ENCODE measurements at regions not wholly inside any gene's neighbourhood (a gene's known extent, or its start where the extent isn't known, plus 50 kb on each side); places are given as distances from the start of the nearest gene placed in this dataset.

DNA sequence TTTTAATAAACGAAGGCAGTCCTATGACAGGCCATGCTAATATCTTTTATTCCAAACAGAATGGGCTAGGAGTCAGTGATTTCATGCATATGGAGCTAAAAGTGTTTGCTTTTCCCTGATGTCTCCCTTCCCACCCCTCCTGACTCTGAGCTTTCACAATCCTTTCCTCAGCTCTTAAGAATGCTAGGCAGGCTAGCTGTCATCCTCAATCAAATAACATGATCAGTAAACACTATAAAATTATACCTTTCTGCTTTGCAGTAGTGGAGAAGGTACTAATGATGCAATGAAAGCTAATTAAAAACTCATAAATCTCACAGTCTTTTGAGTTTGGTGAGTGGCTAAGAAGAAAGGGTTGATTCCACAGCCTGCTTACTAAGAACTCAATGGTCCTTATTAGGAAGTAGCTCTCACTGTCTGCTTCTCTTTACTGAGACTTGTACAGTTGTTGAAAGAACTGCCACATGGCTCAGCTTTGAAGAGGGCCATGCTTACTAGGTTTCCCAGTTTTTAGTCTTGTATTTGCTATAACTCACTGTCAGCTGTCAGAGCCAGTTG lies 250.9 kb upstream of the JAG1 start:
- no peaks in the 10 kb centered on the region for H3K4me1 ChIP-seq (ENCODE audit: control insufficient read depth in 2 of 2, insufficient read depth in 2 of 2, low read length in 2 of 2)
- no peaks in the 10 kb centered on the region for H3K9me3 ChIP-seq (ENCODE audit: control insufficient read depth in 2 of 2, insufficient read depth in 1 of 2, low read length in 1 of 2)
- 83% methylated on average over 1 of the region's 1 CpG for WGBS
- DNase-seq (ENCODE audit: low read depth in 6 of 9, low spot score in 9 of 9): no peak
- H3K4me3 ChIP-seq (ENCODE audit: low read length in 2 of 2): no peak overlapping the region
- H3K36me3 ChIP-seq (ENCODE audit: control insufficient read depth in 2 of 2, insufficient read depth in 2 of 2, low read length in 1 of 2): no peaks in the 10 kb centered on the region
- no peak overlapping the region for H3K27ac ChIP-seq (ENCODE audit: low read depth in 1 of 2, low read length in 1 of 2)
- H3K27me3 ChIP-seq (ENCODE audit: control insufficient read depth in 2 of 2, insufficient read depth in 1 of 2, low read length in 1 of 2): no peaks in the 10 kb centered on the region

DNA sequence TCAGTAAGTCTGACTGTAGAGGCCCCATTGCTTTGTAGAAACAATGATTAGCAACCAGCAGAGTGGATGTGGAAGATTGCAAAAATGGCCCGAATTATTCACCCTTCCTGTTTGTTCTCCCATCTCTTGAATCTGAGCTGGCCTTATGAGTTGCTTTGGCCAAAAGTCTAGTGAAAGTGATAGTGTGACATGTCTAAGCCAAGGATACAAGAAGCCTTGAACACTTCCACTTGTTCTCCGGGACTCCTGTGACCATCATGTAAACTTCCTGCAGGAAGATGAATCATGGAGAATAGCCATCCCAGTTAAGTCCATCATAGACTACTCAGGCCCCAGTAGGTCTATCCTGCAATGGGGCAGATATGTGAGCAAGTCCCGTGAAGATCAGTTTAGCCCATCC lies 252.0 kb upstream of the JAG1 start:
- Histone ChIP-seq H3K9me3 (ENCODE audit: control insufficient read depth in 2 of 2, insufficient read depth in 1 of 2, low read length in 1 of 2) (no peaks in the 10 kb centered on the region), H3K27ac (ENCODE audit: low read depth in 1 of 2, low read length in 1 of 2) (no peak overlapping the region), H3K4me1 (ENCODE audit: control insufficient read depth in 2 of 2, insufficient read depth in 2 of 2, low read length in 2 of 2) (no peaks in the 10 kb centered on the region), H3K27me3 (ENCODE audit: control insufficient read depth in 2 of 2, insufficient read depth in 1 of 2, low read length in 1 of 2) (no peaks in the 10 kb centered on the region), H3K36me3 (ENCODE audit: control insufficient read depth in 2 of 2, insufficient read depth in 2 of 2, low read length in 1 of 2) (no peaks in the 10 kb centered on the region), H3K4me3 (ENCODE audit: low read length in 2 of 2) (no peak overlapping the region)
- DNase-seq (ENCODE audit: low read depth in 6 of 9, low spot score in 9 of 9): no peak
- 61% methylated on average over 3 of the region's 3 CpGs for WGBS

DNA sequence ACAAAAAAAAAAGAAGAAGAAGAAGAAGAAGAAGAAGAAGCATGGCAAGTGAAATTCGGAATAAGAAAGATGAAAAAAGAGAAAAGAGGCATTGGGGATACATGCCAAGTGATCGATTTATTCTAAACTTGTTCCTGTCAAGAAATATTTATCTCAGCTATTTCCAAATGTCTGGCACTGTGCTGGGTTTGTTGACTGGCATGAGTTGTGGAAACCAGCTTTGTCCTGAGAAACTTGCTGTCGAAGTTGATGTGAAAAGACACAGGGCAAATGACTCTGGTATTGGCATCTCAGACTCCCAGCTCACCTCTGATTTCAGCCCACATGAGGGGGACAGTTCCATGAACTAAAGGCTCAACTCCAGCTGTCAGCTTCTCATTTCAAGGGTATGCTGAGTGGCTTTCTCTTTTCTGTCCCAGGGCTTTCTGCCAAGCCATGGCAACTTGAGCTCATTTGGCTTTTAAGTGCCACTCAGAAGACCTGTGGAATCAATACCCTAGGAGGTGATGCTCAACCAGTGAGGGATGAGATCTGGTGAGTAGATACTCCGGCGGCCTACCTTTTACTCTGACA lies 253.3 kb upstream of the JAG1 start:
- H3K27me3 ChIP-seq (ENCODE audit: control insufficient read depth in 2 of 2, insufficient read depth in 1 of 2, low read length in 1 of 2): no peaks in the 10 kb centered on the region
- no peak overlapping the region for H3K27ac ChIP-seq (ENCODE audit: low read depth in 1 of 2, low read length in 1 of 2)
- H3K36me3 ChIP-seq (ENCODE audit: control insufficient read depth in 2 of 2, insufficient read depth in 2 of 2, low read length in 1 of 2): no peaks in the 10 kb centered on the region
- no peaks in the 10 kb centered on the region for H3K9me3 ChIP-seq (ENCODE audit: control insufficient read depth in 2 of 2, insufficient read depth in 1 of 2, low read length in 1 of 2)
- no peak for DNase-seq (ENCODE audit: low read depth in 6 of 9, low spot score in 9 of 9)
- WGBS: 90% methylated on average over 5 of the region's 5 CpGs
- no peaks in the 10 kb centered on the region for H3K4me1 ChIP-seq (ENCODE audit: control insufficient read depth in 2 of 2, insufficient read depth in 2 of 2, low read length in 2 of 2)
- no peak overlapping the region for H3K4me3 ChIP-seq (ENCODE audit: low read length in 2 of 2)

- Histone ChIP-seq H3K4me1 (ENCODE audit: control insufficient read depth in 2 of 2, insufficient read depth in 2 of 2, low read length in 2 of 2) (no peaks in the 10 kb centered on the region), H3K36me3 (ENCODE audit: control insufficient read depth in 2 of 2, insufficient read depth in 2 of 2, low read length in 1 of 2) (no peaks in the 10 kb centered on the region), H3K27me3 (ENCODE audit: control insufficient read depth in 2 of 2, insufficient read depth in 1 of 2, low read length in 1 of 2) (no peaks in the 10 kb centered on the region), H3K9me3 (ENCODE audit: control insufficient read depth in 2 of 2, insufficient read depth in 1 of 2, low read length in 1 of 2) (no peaks in the 10 kb centered on the region), H3K4me3 (ENCODE audit: low read length in 2 of 2) (no peak overlapping the region), H3K27ac (ENCODE audit: low read depth in 1 of 2, low read length in 1 of 2) (no peak overlapping the region)
- no peak for DNase-seq (ENCODE audit: low read depth in 6 of 9, low spot score in 9 of 9)
- 87% methylated on average over 11 of the region's 11 CpGs for WGBS
Measured at GRCh38 chr20:10927936-10928840, 254.4 kb upstream of the JAG1 start.

- H3K9me3 ChIP-seq (ENCODE audit: control insufficient read depth in 2 of 2, insufficient read depth in 1 of 2, low read length in 1 of 2): no peaks in the 10 kb centered on the region
- H3K4me3 ChIP-seq (ENCODE audit: low read length in 2 of 2): no peak overlapping the region
- no peak overlapping the region for H3K27ac ChIP-seq (ENCODE audit: low read depth in 1 of 2, low read length in 1 of 2)
- H3K27me3 ChIP-seq (ENCODE audit: control insufficient read depth in 2 of 2, insufficient read depth in 1 of 2, low read length in 1 of 2): no peaks in the 10 kb centered on the region
- no peaks in the 10 kb centered on the region for H3K4me1 ChIP-seq (ENCODE audit: control insufficient read depth in 2 of 2, insufficient read depth in 2 of 2, low read length in 2 of 2)
- WGBS: 96% methylated on average over 2 of the region's 2 CpGs
- DNase-seq (ENCODE audit: low read depth in 6 of 9, low spot score in 9 of 9): no peak
- no peaks in the 10 kb centered on the region for H3K36me3 ChIP-seq (ENCODE audit: control insufficient read depth in 2 of 2, insufficient read depth in 2 of 2, low read length in 1 of 2)
Measured at GRCh38 chr20:10928841-10929421, 255.1 kb upstream of the JAG1 start.

GRCh38 chr20:10935658-10936402 lies 262.0 kb upstream of the JAG1 start:
- Histone ChIP-seq H3K4me1 (ENCODE audit: control insufficient read depth in 2 of 2, insufficient read depth in 2 of 2, low read length in 2 of 2) (no peaks in the 10 kb centered on the region), H3K27ac (ENCODE audit: low read depth in 1 of 2, low read length in 1 of 2) (no peak overlapping the region), H3K4me3 (ENCODE audit: low read length in 2 of 2) (no peak overlapping the region), H3K27me3 (ENCODE audit: control insufficient read depth in 2 of 2, insufficient read depth in 1 of 2, low read length in 1 of 2) (no peaks in the 10 kb centered on the region), H3K9me3 (ENCODE audit: control insufficient read depth in 2 of 2, insufficient read depth in 1 of 2, low read length in 1 of 2) (peaks cover 0 to under 1% of the 10 kb centered on the region in 2 donors), H3K36me3 (ENCODE audit: control insufficient read depth in 2 of 2, insufficient read depth in 2 of 2, low read length in 1 of 2) (no peaks in the 10 kb centered on the region)
- 94% methylated on average over 5 of the region's 5 CpGs for WGBS
- DNase-seq (ENCODE audit: low read depth in 6 of 9, low spot score in 9 of 9): no peak

- no peak overlapping the region for H3K4me3 ChIP-seq (ENCODE audit: low read length in 2 of 2)
- 91% methylated on average over 2 of the region's 2 CpGs for WGBS
- H3K4me1 ChIP-seq (ENCODE audit: control insufficient read depth in 2 of 2, insufficient read depth in 2 of 2, low read length in 2 of 2): no peaks in the 10 kb centered on the region
- H3K9me3 ChIP-seq (ENCODE audit: control insufficient read depth in 2 of 2, insufficient read depth in 1 of 2, low read length in 1 of 2): peaks cover 0 to 3% of the 10 kb centered on the region in 2 donors
- no peak for DNase-seq (ENCODE audit: low read depth in 6 of 9, low spot score in 9 of 9)
- no peaks in the 10 kb centered on the region for H3K36me3 ChIP-seq (ENCODE audit: control insufficient read depth in 2 of 2, insufficient read depth in 2 of 2, low read length in 1 of 2)
- no peaks in the 10 kb centered on the region for H3K27me3 ChIP-seq (ENCODE audit: control insufficient read depth in 2 of 2, insufficient read depth in 1 of 2, low read length in 1 of 2)
- no peak overlapping the region for H3K27ac ChIP-seq (ENCODE audit: low read depth in 1 of 2, low read length in 1 of 2)
Measured at GRCh38 chr20:10936786-10937185, 263.0 kb upstream of the JAG1 start.

- no peak for DNase-seq (ENCODE audit: low read depth in 6 of 9, low spot score in 9 of 9)
- 98% methylated on average over 2 of the region's 2 CpGs for WGBS
- Histone ChIP-seq H3K27ac (ENCODE audit: low read depth in 1 of 2, low read length in 1 of 2) (no peak overlapping the region), H3K4me1 (ENCODE audit: control insufficient read depth in 2 of 2, insufficient read depth in 2 of 2, low read length in 2 of 2) (no peaks in the 10 kb centered on the region), H3K9me3 (ENCODE audit: control insufficient read depth in 2 of 2, insufficient read depth in 1 of 2, low read length in 1 of 2) (peaks cover 0 to 3% of the 10 kb centered on the region in 2 donors), H3K36me3 (ENCODE audit: control insufficient read depth in 2 of 2, insufficient read depth in 2 of 2, low read length in 1 of 2) (no peaks in the 10 kb centered on the region), H3K4me3 (ENCODE audit: low read length in 2 of 2) (no peak overlapping the region), H3K27me3 (ENCODE audit: control insufficient read depth in 2 of 2, insufficient read depth in 1 of 2, low read length in 1 of 2) (no peaks in the 10 kb centered on the region)
Measured at GRCh38 chr20:10939331-10939941, 265.6 kb upstream of the JAG1 start.
